22Rv1 (cell line): ENCODE measurements at regions not wholly inside any gene's neighbourhood (a gene's known extent, or its start where the extent isn't known, plus 50 kb on each side); places are given as distances from the start of the nearest gene placed in this dataset.
"Not testable (repeated sequence)": the region's sequence is repeated elsewhere in the genome, so short reads cannot be mapped to it uniquely, and the experiment has no call there.

Experiments used
- H3K27ac ChIP-seq: fragments of 450-650 bp; 2 replicates; pipeline ENCODE4 v1.5.1; 2017
- CTCF ChIP-seq: fragments of 450-650 bp; IDR thresholded peaks from 2 replicates; pipeline ENCODE4 v1.5.1; 2017; ENCODE audit warnings: mild to moderate bottlenecking
- ZFX ChIP-seq: fragments of 450-650 bp; IDR thresholded peaks from 2 replicates; pipeline ENCODE4 v1.6.1; 2017; ENCODE audit warnings: antibody characterized with exemption, borderline replicate concordance

GRCh38 chr14:43260056-43260455 lies 1247.0 kb downstream of the FSCB start:
- H3K27ac ChIP-seq, result no peak overlapping the region
- TF ChIP-seq ZFX, result no peak
- TF ChIP-seq CTCF, result no peak

GRCh38 chr14:43258396-43258795 lies 1248.7 kb downstream of the FSCB start:
- no peak overlapping the region for H3K27ac ChIP-seq
- no peak for TF ChIP-seq ZFX
- no peak for TF ChIP-seq CTCF

- not testable (repeated sequence) for H3K27ac ChIP-seq
These were observed 1250.1 kb downstream of the FSCB start for GRCh38 chr14:43256996-43257395.

- TF ChIP-seq ZFX (no peak), CTCF (no peak)
- no peak overlapping the region for H3K27ac ChIP-seq
These were observed 1254.2 kb downstream of the FSCB start for GRCh38 chr14:43252866-43253265.

- TF ChIP-seq ZFX (no peak), CTCF (no peak)
- no peak overlapping the region for H3K27ac ChIP-seq
These were observed 1257.5 kb downstream of the FSCB start for GRCh38 chr14:43249591-43249990.

- no peak overlapping the region for H3K27ac ChIP-seq
- no peak for TF ChIP-seq ZFX
These were observed 1258.0 kb downstream of the FSCB start for GRCh38 chr14:43249116-43249515.

GRCh38 chr14:43247877-43248276 lies 1259.2 kb downstream of the FSCB start:
- H3K27ac ChIP-seq, result no peak overlapping the region
- no peak for TF ChIP-seq ZFX

GRCh38 chr14:43244142-43244625 lies 1262.9 kb downstream of the FSCB start:
- TF ChIP-seq ZFX, result no peak
- no peak for TF ChIP-seq CTCF
- no peak overlapping the region for H3K27ac ChIP-seq

- no peak for TF ChIP-seq ZFX
- H3K27ac ChIP-seq, result no peak overlapping the region
These were observed 1263.9 kb downstream of the FSCB start for GRCh38 chr14:43243168-43243567.

- H3K27ac ChIP-seq, result no peak overlapping the region
- TF ChIP-seq ZFX (no peak), CTCF (no peak)
These were observed 1274.8 kb downstream of the FSCB start for GRCh38 chr14:43232261-43232660.
